Prostate gland (tissue), 2 donors: ENCODE measurements at regions not wholly inside any gene's neighbourhood (a gene's known extent, or its start where the extent isn't known, plus 50 kb on each side); places are given as distances from the start of the nearest gene placed in this dataset.

Experiments
- DNase-seq: peaks from one replicate; pipeline ENCODE4 v3.0.0-alpha.2; 2019; ENCODE audit warnings: low spot score
- H3K27ac ChIP-seq, 2 donors: fragments of 200-600 bp; sonication (generic); 2 replicates each; pipeline ENCODE4 v1.5.1; 2017 to 2019
- H3K27me3 ChIP-seq: fragments of 200-600 bp; sonication (generic); replicated peaks from 2 replicates; pipeline ENCODE4 v1.5.1; 2019; ENCODE audit not compliant: insufficient read depth
- H3K36me3 ChIP-seq, 2 donors: fragments of 200-600 bp; sonication (generic); 1 replicate in 1 of 2; 2 replicates in 1 of 2; pipeline versions ENCODE4 v1.5.1 to v1.8.1; 2017 to 2019
- H3K4me1 ChIP-seq: fragments of 200-600 bp; sonication (generic); replicated peaks from 2 replicates; pipeline ENCODE4 v1.5.1; 2019
- H3K4me3 ChIP-seq, 2 donors: fragments of 200-600 bp; sonication (generic); 2 replicates each; pipeline ENCODE4 v1.5.1; 2017 to 2019
- H3K9me3 ChIP-seq: fragments of 200-600 bp; sonication (generic); 2 replicates; pipeline ENCODE4 v1.5.1; 2017
- CTCF ChIP-seq, 4 experiments: fragments of 200-600 bp in 2 of 4; fragments of 450-650 bp in 2 of 4; sonication (generic) in 2 of 4; IDR thresholded peaks; 1 replicate in 3 of 4; 2 replicates in 1 of 4; pipeline ENCODE4 v1.5.1; 2016 to 2019; ENCODE audit warnings: antibody characterized with exemption in 4 of 4, mild to moderate bottlenecking in 2 of 4, moderate library complexity in 2 of 4
- POLR2A ChIP-seq: fragments of 450-650 bp; IDR thresholded peaks from one replicate; pipeline ENCODE4 v1.6.1; 2016; ENCODE audit warnings: antibody characterized with exemption, mild to moderate bottlenecking
- POLR2AphosphoS5 ChIP-seq: sonication (generic); formaldehyde crosslinking; IDR thresholded peaks from one replicate; pipeline ENCODE4 v1.6.1; 2017; ENCODE audit warnings: antibody characterized with exemption
- WGBS: methylation state at CpG from one replicate; pipeline ENCODE4 v1.1.5; 2018; 5-methylcytosine and 5-hydroxymethylcytosine counted together
- intact Hi-C: fragments of 100-400 bp; cut with DNase I; formaldehyde crosslinking; loops from one replicate; pipeline ENCODE4 v1.14.2; 2022

GRCh38 chr14:22012452-22012851 lies 338.8 kb upstream of the OR4E1 start:
- no peaks in the 10 kb centered on the region for H3K27me3 ChIP-seq
- no peak overlapping the region for H3K27ac ChIP-seq
- no peaks in the 10 kb centered on the region for H3K36me3 ChIP-seq
- no peaks in the 10 kb centered on the region for H3K4me1 ChIP-seq
- H3K9me3 ChIP-seq: no peaks in the 10 kb centered on the region
- no peak for DNase-seq
- intact Hi-C loops: no loop called here
- 78% methylated on average over 3 of the region's 3 CpGs for WGBS
- no peak overlapping the region for H3K4me3 ChIP-seq
- TF ChIP-seq POLR2AphosphoS5 (no peak), CTCF (IDR thresholded peaks at IDR 0.05) (no peak), POLR2A (no peak)

- no peaks in the 10 kb centered on the region for H3K4me1 ChIP-seq
- no peak for TF ChIP-seq POLR2AphosphoS5
- no peak for TF ChIP-seq CTCF (IDR thresholded peaks at IDR 0.05)
- no peak for TF ChIP-seq POLR2A
- no peak for DNase-seq
- no peaks in the 10 kb centered on the region for H3K9me3 ChIP-seq
- no peak overlapping the region for H3K4me3 ChIP-seq
- intact Hi-C loops: no loop called here
- no peak overlapping the region for H3K27ac ChIP-seq
- H3K36me3 ChIP-seq: no peaks in the 10 kb centered on the region
- H3K27me3 ChIP-seq: no peaks in the 10 kb centered on the region
- 76% methylated on average over 2 of the region's 2 CpGs for WGBS
These were observed 337.6 kb upstream of the OR4E1 start for GRCh38 chr14:22011253-22011642.

GRCh38 chr14:22010545-22011252 lies 337.1 kb upstream of the OR4E1 start:
- Histone ChIP-seq H3K9me3 (no peaks in the 10 kb centered on the region), H3K36me3 (no peaks in the 10 kb centered on the region), H3K27me3 (no peaks in the 10 kb centered on the region), H3K27ac (no peak overlapping the region), H3K4me1 (no peaks in the 10 kb centered on the region), H3K4me3 (no peak overlapping the region)
- intact Hi-C loops: no loop called here
- DNase-seq: no peak
- WGBS: 63% methylated on average over 2 of the region's 2 CpGs
- TF ChIP-seq CTCF (IDR thresholded peaks at IDR 0.05) (no peak), POLR2A (no peak), POLR2AphosphoS5 (no peak)

- intact Hi-C loops: no loop called here
- Histone ChIP-seq H3K9me3 (no peaks in the 10 kb centered on the region), H3K36me3 (no peaks in the 10 kb centered on the region), H3K4me3 (no peak overlapping the region), H3K4me1 (no peaks in the 10 kb centered on the region), H3K27me3 (no peaks in the 10 kb centered on the region), H3K27ac (no peak overlapping the region)
- 61% methylated on average over 1 of the region's 1 CpG for WGBS
- no peak for DNase-seq
- no peak for TF ChIP-seq CTCF (IDR thresholded peaks at IDR 0.05)
- no peak for TF ChIP-seq POLR2AphosphoS5
- TF ChIP-seq POLR2A: no peak
These were observed 335.1 kb upstream of the OR4E1 start for GRCh38 chr14:22008766-22009165.

- intact Hi-C loops: no loop called here
- no peaks in the 10 kb centered on the region for H3K4me1 ChIP-seq
- no peaks in the 10 kb centered on the region for H3K27me3 ChIP-seq
- no peaks in the 10 kb centered on the region for H3K36me3 ChIP-seq
- no peak for DNase-seq
- TF ChIP-seq POLR2AphosphoS5 (no peak), CTCF (IDR thresholded peaks at IDR 0.05) (no peak), POLR2A (no peak)
- H3K9me3 ChIP-seq: no peaks in the 10 kb centered on the region
- WGBS: 93% methylated on average over 6 of the region's 6 CpGs
- H3K27ac ChIP-seq: no peak overlapping the region
- no peak overlapping the region for H3K4me3 ChIP-seq
These were observed 334.3 kb upstream of the OR4E1 start for GRCh38 chr14:22007784-22008412.
